Brain microvascular endothelial cell (primary cell): ENCODE measurements at regions not wholly inside any gene's neighbourhood (a gene's known extent, or its start where the extent isn't known, plus 50 kb on each side); places are given as distances from the start of the nearest gene placed in this dataset.
A peak's percentile ranks its signal among the peaks of the same experiment; 100 is the strongest.

Experiments used
- DNase-seq: peaks from one replicate; pipeline ENCODE4 v3.0.0-alpha.2; 2020
- H3K27ac ChIP-seq: fragments of 250-450 bp; sonication (Bioruptor Pico); 2 replicates; pipeline ENCODE4 v1.5.1; 2020; ENCODE audit warnings: mild to moderate bottlenecking, moderate library complexity
- H3K27me3 ChIP-seq: fragments of 250-450 bp; sonication (Bioruptor Pico); replicated peaks from 2 replicates; pipeline ENCODE4 v1.5.1; 2020; ENCODE audit warnings: mild to moderate bottlenecking
- H3K36me3 ChIP-seq: fragments of 250-450 bp; sonication (Bioruptor Pico); replicated peaks from 2 replicates; pipeline ENCODE4 v1.5.1; 2020; ENCODE audit warnings: mild to moderate bottlenecking
- H3K4me3 ChIP-seq: 2 replicates; pipeline ENCODE4 v1.5.1; 2011; ENCODE audit warnings: low read depth, mild to moderate bottlenecking, control low read depth, low read length, moderate library complexity
- CTCF ChIP-seq: IDR thresholded peaks from 2 replicates; pipeline ENCODE4 v1.5.1; 2011; ENCODE audit warnings: low read depth, mild to moderate bottlenecking, moderate library complexity, low read length, control low read depth, inconsistent platforms; ENCODE audit errors: missing control alignments
- in situ Hi-C: cut with HindIII; loops from 2 replicates; pipeline ENCODE4 v1.10.0; 2017; ENCODE audit warnings: low sequenced_read_pairs, low pct_ligation_motif_present

GRCh38 chr16:80489173-80489572 lies 51.6 kb upstream of the DYNLRB2 start:
- no peak overlapping the region for H3K27ac ChIP-seq
- TF ChIP-seq CTCF = no peak
- in situ Hi-C loops = no loop called here
- H3K4me3 ChIP-seq = no peak overlapping the region
- no peak for DNase-seq
- H3K36me3 ChIP-seq = no peaks in the 10 kb centered on the region
- H3K27me3 ChIP-seq = no peaks in the 10 kb centered on the region

- no peak for DNase-seq
- TF ChIP-seq CTCF = no peak
- in situ Hi-C loops = no loop called here
- no peak overlapping the region for H3K4me3 ChIP-seq
- no peaks in the 10 kb centered on the region for H3K27me3 ChIP-seq
- H3K27ac ChIP-seq = no peak overlapping the region
- no peaks in the 10 kb centered on the region for H3K36me3 ChIP-seq
Observed at GRCh38 chr16:80488167-80488566, 52.6 kb upstream of the DYNLRB2 start.

GRCh38 chr16:80480664-80481063 lies 60.1 kb upstream of the DYNLRB2 start:
- no peaks in the 10 kb centered on the region for H3K36me3 ChIP-seq
- DNase-seq = no peak
- H3K27ac ChIP-seq = no peak overlapping the region
- in situ Hi-C loops = no loop called here
- no peak for TF ChIP-seq CTCF
- no peaks in the 10 kb centered on the region for H3K27me3 ChIP-seq
- no peak overlapping the region for H3K4me3 ChIP-seq

- no peaks in the 10 kb centered on the region for H3K36me3 ChIP-seq
- DNase-seq = no peak
- no peak overlapping the region for H3K27ac ChIP-seq
- H3K4me3 ChIP-seq = no peak overlapping the region
- in situ Hi-C loops = no loop called here
- no peaks in the 10 kb centered on the region for H3K27me3 ChIP-seq
- TF ChIP-seq CTCF = no peak
Observed at GRCh38 chr16:80477838-80478237, 63.0 kb upstream of the DYNLRB2 start.

GRCh38 chr16:80468029-80468428 lies 72.8 kb upstream of the DYNLRB2 start:
- H3K4me3 ChIP-seq = no peak overlapping the region
- TF ChIP-seq CTCF = no peak
- H3K27me3 ChIP-seq = no peaks in the 10 kb centered on the region
- in situ Hi-C loops = no loop called here
- H3K36me3 ChIP-seq = no peaks in the 10 kb centered on the region
- H3K27ac ChIP-seq = no peak overlapping the region
- DNase-seq = no peak

GRCh38 chr16:80466024-80466987 lies 74.5 kb upstream of the DYNLRB2 start:
- no peak overlapping the region for H3K27ac ChIP-seq
- DNase-seq = peak; percentile 40
- no peaks in the 10 kb centered on the region for H3K27me3 ChIP-seq
- no peak overlapping the region for H3K4me3 ChIP-seq
- H3K36me3 ChIP-seq = no peaks in the 10 kb centered on the region
- TF ChIP-seq CTCF = peak; percentile 92
- in situ Hi-C loops = no loop called here
